CD4-positive, alpha-beta T cell (primary cell): ENCODE measurements at regions not wholly inside any gene's neighbourhood (a gene's known extent, or its start where the extent isn't known, plus 50 kb on each side); places are given as distances from the start of the nearest gene placed in this dataset.

ENCODE experiments used
- ATAC-seq: fragments of 200-7000 bp; cut with Tn5 transposase; one replicate; pipeline ENCODE4 v1.10.0; 2022; ENCODE audit warnings: mild to moderate bottlenecking; ENCODE audit not compliant: poor library complexity
- CTCF ChIA-PET: fragments of 350-600 bp; sonication (Branson Sonifier 250); formaldehyde crosslinking; loops from one replicate; lab custom pipeline; 2021; ENCODE audit warnings: antibody characterized with exemption, inconsistent platforms; lab: Charles Lee
- POLR2A ChIA-PET: fragments of 350-600 bp; sonication (Branson Sonifier 250); formaldehyde crosslinking; loops from one replicate; lab custom pipeline; 2021; ENCODE audit warnings: antibody characterized with exemption, inconsistent platforms; lab: Charles Lee
- DNase-seq, 14 experiments: peaks; one replicate each; pipeline ENCODE4 v3.0.0-alpha.2; 2013 to 2020; ENCODE audit warnings: mixed read lengths in 2 of 14
- H3K27ac ChIP-seq, 2 donors: one replicate each; pipeline versions ENCODE4 v1.5.1 to v1.7.0; 2013; ENCODE audit warnings: low read length in 2 of 2, low read depth in 1 of 2, mild to moderate bottlenecking in 1 of 2
- H3K27me3 ChIP-seq, 2 experiments: 1 replicate in 1 of 2; 2 replicates in 1 of 2; pipeline versions ENCODE4 v1.6.1 to v1.7.0; 2013; ENCODE audit warnings: low read length in 2 of 2, control low read depth in 1 of 2, mild to moderate bottlenecking in 1 of 2, moderate library complexity in 1 of 2; ENCODE audit not compliant: insufficient read depth in 2 of 2, control insufficient read depth in 1 of 2
- H3K36me3 ChIP-seq: one replicate; pipeline ENCODE4 v1.6.1; 2013; ENCODE audit warnings: low read length, control low read depth; ENCODE audit not compliant: insufficient read depth
- H3K4me1 ChIP-seq: one replicate; pipeline ENCODE4 v1.6.1; 2013; ENCODE audit warnings: low read length, control low read depth; ENCODE audit not compliant: insufficient read depth
- H3K4me3 ChIP-seq: one replicate; pipeline ENCODE4 v1.5.1; 2013; ENCODE audit warnings: mild to moderate bottlenecking, low read length, moderate library complexity
- H3K9me3 ChIP-seq, 2 experiments: 1 replicate in 1 of 2; 2 replicates in 1 of 2; pipeline versions ENCODE4 v1.6.1 to v1.7.0; 2013; ENCODE audit warnings: low read length in 2 of 2, mild to moderate bottlenecking in 2 of 2, control low read depth in 1 of 2, moderate library complexity in 1 of 2; ENCODE audit not compliant: control insufficient read depth in 1 of 2, insufficient read depth in 1 of 2
- H3K27ac Mint-ChIP-seq: one replicate; pipeline ENCODE4 v1.8.0; 2020; ENCODE audit warnings: mixed read lengths
- H3K27me3 Mint-ChIP-seq: one replicate; pipeline ENCODE4 v1.8.0; 2021; ENCODE audit warnings: mixed read lengths
- H3K36me3 Mint-ChIP-seq: one replicate; pipeline ENCODE4 v1.8.0; 2021; ENCODE audit warnings: low read depth, mixed read lengths
- H3K4me1 Mint-ChIP-seq: one replicate; pipeline ENCODE4 v1.8.0; 2021; ENCODE audit warnings: low read depth, mixed read lengths
- H3K4me3 Mint-ChIP-seq: one replicate; pipeline ENCODE4 v1.8.0; 2020; ENCODE audit warnings: mild to moderate bottlenecking, mixed read lengths
- H3K9me3 Mint-ChIP-seq: one replicate; pipeline ENCODE4 v1.8.0; 2020; ENCODE audit warnings: mixed read lengths
- intact Hi-C, 2 experiments: fragments of 100-400 bp; cut with DNase I in 1 of 2; cut with micrococcal nuclease in 1 of 2; formaldehyde crosslinking; loops; one replicate each; pipeline versions ENCODE4 v1.15.1 to v1.9.0; 2023 to 2025; cut with DNase I, micrococcal nuclease
- TF ChIP-seq, protein P1 (sequence below): fragments of 200-600 bp; IDR thresholded peaks from one replicate; pipeline ENCODE4 v1.8.0; 2022; ENCODE audit warnings: antibody characterized with exemption, mild to moderate bottlenecking

DNA sequence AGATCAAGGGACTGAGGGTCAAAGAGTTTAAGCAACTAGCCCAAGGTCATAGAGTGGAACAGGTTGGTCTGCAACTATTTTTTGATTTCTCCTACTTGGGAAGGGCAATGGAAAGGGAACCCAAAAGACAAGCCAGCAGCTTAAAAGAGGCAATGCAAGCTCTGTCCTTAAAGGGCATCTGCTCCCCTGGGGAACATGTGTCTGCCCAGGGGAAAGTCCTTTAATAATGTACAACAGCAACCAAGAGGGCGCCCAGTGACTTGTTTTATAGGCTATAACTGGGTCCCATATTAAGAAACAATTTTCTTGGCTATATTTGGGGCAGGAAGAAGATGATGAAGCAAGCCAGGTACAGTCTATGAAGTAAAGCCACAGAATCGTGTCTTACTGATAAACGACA, 54.7 kb upstream of the RBM47 start:
- Histone ChIP-seq H3K4me3 (no peak overlapping the region), H3K4me1 (no peaks in the 10 kb centered on the region), H3K27ac (no peak overlapping the region), H3K36me3 (no peaks in the 10 kb centered on the region), H3K9me3 (no peaks in the 10 kb centered on the region), H3K27me3 (no peaks in the 10 kb centered on the region)
- no peaks in the 10 kb centered on the region for H3K4me1 Mint-ChIP-seq
- no peaks in the 10 kb centered on the region for H3K27me3 Mint-ChIP-seq
- no peak for DNase-seq
- H3K4me3 Mint-ChIP-seq, result no peak overlapping the region
- ATAC-seq, result no peak
- intact Hi-C loops, result no loop called here
- ChIA-PET CTCF (no interaction called here), POLR2A (no interaction called here)
- H3K9me3 Mint-ChIP-seq, result no peaks in the 10 kb centered on the region
- no peak overlapping the region for H3K27ac Mint-ChIP-seq
- H3K36me3 Mint-ChIP-seq, result no peaks in the 10 kb centered on the region
- TF ChIP-seq, protein P1, sequence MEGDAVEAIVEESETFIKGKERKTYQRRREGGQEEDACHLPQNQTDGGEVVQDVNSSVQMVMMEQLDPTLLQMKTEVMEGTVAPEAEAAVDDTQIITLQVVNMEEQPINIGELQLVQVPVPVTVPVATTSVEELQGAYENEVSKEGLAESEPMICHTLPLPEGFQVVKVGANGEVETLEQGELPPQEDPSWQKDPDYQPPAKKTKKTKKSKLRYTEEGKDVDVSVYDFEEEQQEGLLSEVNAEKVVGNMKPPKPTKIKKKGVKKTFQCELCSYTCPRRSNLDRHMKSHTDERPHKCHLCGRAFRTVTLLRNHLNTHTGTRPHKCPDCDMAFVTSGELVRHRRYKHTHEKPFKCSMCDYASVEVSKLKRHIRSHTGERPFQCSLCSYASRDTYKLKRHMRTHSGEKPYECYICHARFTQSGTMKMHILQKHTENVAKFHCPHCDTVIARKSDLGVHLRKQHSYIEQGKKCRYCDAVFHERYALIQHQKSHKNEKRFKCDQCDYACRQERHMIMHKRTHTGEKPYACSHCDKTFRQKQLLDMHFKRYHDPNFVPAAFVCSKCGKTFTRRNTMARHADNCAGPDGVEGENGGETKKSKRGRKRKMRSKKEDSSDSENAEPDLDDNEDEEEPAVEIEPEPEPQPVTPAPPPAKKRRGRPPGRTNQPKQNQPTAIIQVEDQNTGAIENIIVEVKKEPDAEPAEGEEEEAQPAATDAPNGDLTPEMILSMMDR, result no peak

DNA sequence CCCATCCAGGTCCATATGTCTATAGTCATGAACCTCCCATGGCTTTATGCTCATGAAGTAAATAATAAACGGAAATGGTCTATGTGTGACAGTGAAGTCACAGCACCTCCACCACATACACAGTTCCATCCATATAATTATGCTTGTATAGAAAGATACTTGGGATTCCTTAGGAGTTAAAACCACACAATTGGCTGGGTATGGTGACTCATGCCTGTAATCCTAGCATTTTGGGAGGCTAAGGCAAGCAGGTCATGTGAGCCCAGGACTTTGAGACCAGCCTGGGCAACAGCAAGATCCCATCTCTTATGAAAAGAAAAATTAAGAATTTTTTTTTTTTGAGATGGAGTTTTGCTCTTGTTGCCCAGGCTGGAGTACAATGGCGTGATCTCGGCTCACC, 55.6 kb upstream of the RBM47 start:
- no peaks in the 10 kb centered on the region for H3K27me3 ChIP-seq
- POLR2A ChIA-PET, result no interaction called here
- no peak overlapping the region for H3K27ac ChIP-seq
- intact Hi-C loops, result no loop called here
- H3K9me3 Mint-ChIP-seq, result no peaks in the 10 kb centered on the region
- ATAC-seq (no peak), DNase-seq (no peak)
- H3K36me3 Mint-ChIP-seq, result no peaks in the 10 kb centered on the region
- no peak overlapping the region for H3K4me3 ChIP-seq
- no peaks in the 10 kb centered on the region for H3K36me3 ChIP-seq
- H3K27ac Mint-ChIP-seq, result no peak overlapping the region
- TF ChIP-seq, protein P1, result no peak
- no peaks in the 10 kb centered on the region for H3K27me3 Mint-ChIP-seq
- H3K4me3 Mint-ChIP-seq, result no peak overlapping the region
- H3K9me3 ChIP-seq, result no peaks in the 10 kb centered on the region
- H3K4me1 Mint-ChIP-seq, result no peaks in the 10 kb centered on the region
- H3K4me1 ChIP-seq, result no peaks in the 10 kb centered on the region
- CTCF ChIA-PET, result no interaction called here

DNA sequence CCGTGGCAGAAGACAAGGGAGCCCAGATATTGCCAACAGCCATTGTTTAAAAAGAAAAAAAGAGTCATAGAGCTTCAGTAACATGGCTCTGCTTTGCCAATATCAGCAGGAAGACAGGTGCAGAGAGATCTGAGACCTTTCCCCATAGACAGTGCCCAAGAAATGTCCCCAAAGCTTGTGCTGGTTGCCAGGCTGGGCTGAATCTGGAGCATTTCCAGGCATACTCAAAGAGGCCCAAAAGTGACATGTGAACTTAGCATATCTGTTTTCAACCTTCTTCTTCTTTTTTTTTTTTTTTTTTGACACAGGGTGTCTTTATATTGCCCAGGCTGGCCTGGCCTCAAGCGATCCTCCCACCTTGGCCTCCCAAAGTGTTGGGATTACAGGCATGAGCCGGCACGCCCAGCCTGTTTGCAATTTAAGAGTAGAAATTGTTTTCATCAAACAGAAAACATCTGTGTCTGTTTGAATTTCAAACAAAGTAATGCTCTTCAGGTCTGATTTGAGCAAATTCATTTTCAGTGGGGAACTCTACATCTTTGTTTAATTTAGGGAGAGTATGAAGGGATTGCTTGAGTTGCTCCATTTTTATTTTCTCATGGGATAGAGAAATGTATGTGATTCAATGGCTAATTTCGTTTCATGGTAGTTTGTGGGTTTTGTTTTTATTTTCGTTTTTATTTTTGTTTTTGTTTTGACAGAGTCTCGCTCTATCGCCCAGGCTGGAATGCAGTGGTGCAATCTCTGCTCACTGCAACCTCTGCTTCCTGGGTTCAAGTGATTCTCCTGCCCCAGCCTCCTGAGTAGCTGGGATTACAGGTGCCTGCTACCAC, 56.6 kb upstream of the RBM47 start:
- DNase-seq, result no peak
- no peaks in the 10 kb centered on the region for H3K9me3 ChIP-seq
- no peak overlapping the region for H3K4me3 Mint-ChIP-seq
- ATAC-seq, result no peak
- no peak overlapping the region for H3K27ac ChIP-seq
- no peak overlapping the region for H3K27ac Mint-ChIP-seq
- H3K27me3 ChIP-seq, result no peaks in the 10 kb centered on the region
- H3K36me3 ChIP-seq, result no peaks in the 10 kb centered on the region
- no peak overlapping the region for H3K4me3 ChIP-seq
- H3K4me1 Mint-ChIP-seq, result no peaks in the 10 kb centered on the region
- no peaks in the 10 kb centered on the region for H3K27me3 Mint-ChIP-seq
- H3K36me3 Mint-ChIP-seq, result no peaks in the 10 kb centered on the region
- POLR2A ChIA-PET, result no interaction called here
- TF ChIP-seq, protein P1, result no peak
- CTCF ChIA-PET, result no interaction called here
- intact Hi-C loops, result no loop called here
- H3K9me3 Mint-ChIP-seq, result no peaks in the 10 kb centered on the region
- no peaks in the 10 kb centered on the region for H3K4me1 ChIP-seq
